GM18520 (cell line): ENCODE measurements at regions not wholly inside any gene's neighbourhood (a gene's known extent, or its start where the extent isn't known, plus 50 kb on each side); places are given as distances from the start of the nearest gene placed in this dataset.
"Not testable (repeated sequence)": the region's sequence is repeated elsewhere in the genome, so short reads cannot be mapped to it uniquely, and the experiment has no call there.

Experiments
- ATAC-seq: cut with Tn5 transposase; IDR thresholded peaks from one replicate; pipeline ENCODE4 v1.9.1; 2021; ENCODE audit not compliant: unreplicated experiment

DNA sequence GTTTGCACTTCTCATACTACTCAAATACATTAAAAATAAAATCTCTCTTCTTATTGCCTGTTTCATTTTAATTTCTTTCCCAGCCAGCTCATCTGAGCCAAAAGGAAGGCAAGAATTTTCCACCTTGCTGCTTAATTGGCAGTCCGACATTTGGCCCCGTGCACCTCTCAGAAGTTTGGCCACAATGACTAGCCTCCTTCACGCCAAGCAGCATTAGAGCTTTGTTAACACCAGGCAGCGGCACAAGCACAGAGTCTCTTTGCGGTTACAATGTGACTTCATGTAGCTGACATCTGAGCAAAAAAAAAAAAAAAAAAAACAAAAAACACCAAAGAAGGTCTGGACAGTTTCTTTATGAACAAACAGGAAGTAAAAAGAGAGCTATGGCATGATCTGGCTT, 248.9 kb downstream of the OSR1 start:
- no peak for ATAC-seq

DNA sequence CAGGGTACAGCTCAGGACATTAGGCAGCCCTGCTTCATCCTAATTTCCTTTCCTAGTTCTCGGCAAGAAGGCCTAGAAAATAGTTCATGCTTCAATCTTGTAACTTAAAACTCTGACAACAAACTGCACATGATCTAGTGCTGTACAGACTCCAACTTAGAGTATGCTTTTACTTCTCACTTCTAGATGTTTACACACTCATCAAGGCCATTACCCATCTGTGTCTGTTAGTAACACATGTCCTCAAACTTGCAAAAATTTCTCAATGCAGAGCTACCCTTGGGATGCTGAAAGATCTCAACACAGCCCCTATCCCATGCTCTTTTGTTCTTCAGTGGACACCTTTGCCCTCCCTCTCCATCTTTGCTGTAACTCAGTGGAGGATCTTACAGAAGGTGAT, 252.0 kb downstream of the OSR1 start:
- ATAC-seq = no peak

GRCh38 chr2:19104503-19104902, 253.9 kb downstream of the OSR1 start:
- ATAC-seq = no peak

- ATAC-seq = no peak
These were observed 255.6 kb downstream of the OSR1 start for GRCh38 chr2:19102696-19103423.

- no peak for ATAC-seq
These were observed 256.5 kb downstream of the OSR1 start for GRCh38 chr2:19101968-19102367.

DNA sequence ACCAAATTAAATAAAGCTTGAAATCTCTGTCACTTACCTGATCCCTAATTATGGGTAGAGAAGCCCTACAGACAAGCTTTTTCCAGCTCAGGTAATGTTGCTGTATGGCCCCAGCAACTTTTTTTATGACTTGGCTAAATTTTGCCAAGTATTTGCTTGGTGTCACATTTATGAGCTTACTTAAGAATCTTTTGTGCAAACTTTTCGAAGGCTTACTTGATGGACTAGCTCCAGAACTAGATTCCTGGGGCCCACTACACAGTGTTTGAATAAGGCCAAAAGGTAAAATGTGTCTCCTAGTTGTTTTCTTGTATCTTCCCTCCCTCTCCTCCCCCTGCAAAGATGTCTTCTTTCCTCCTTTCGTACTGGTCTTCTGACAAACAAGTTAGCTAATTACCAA, 257.9 kb downstream of the OSR1 start:
- ATAC-seq = no peak

GRCh38 chr2:19099181-19099580, 259.2 kb downstream of the OSR1 start:
- no peak for ATAC-seq

DNA sequence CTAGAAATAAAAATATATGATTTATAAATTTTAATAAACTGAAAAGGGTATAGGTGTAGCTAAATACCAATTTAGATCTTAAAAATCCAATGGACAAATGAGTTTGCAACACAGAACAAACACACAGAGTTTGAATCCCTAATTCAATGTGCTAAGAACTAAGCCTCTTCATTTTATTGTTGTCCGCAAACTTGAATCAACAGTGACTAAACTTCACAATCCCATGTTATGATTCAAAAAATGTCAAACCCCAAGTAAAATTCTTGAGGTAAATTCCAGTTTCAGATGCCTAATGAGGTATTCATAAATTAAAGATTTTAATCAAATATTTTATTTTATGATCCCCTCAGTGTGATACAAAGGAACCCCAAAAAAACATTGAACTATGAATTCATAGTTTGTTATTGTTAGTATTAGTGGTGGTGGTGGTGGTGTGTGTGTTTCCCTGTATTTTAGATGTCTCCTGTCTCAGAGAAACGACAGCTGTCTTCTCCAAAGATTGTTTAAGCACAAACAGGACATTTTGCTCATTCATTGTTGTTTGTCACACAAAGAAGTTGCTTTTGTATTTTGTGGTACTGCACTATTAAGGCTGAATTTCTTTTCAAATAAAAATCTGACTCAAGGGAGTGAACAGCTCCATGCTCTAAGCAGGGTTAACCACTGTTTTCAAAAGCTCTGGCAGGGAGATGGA, 259.8 kb downstream of the OSR1 start:
- no peak for ATAC-seq

DNA sequence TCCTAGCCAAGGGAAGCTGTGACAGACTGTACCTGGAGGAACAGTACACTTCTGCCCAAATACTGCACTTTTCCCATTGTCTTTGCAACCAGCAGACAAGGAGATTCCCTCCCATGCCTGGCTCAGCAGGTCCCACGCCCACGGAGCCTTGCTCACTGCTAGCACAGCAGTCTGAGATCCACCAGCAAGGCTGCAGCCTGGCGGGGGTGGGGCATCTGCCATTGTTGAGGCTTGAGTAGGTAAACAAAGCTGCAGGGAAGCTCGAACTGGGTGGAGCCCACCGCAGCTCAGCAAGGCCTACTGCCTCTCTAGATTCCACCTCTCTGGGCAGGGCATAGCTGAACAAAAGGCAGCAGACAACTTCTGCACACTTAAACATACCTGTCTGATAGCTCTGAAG, 268.9 kb downstream of the OSR1 start:
- ATAC-seq = not testable (repeated sequence)

DNA sequence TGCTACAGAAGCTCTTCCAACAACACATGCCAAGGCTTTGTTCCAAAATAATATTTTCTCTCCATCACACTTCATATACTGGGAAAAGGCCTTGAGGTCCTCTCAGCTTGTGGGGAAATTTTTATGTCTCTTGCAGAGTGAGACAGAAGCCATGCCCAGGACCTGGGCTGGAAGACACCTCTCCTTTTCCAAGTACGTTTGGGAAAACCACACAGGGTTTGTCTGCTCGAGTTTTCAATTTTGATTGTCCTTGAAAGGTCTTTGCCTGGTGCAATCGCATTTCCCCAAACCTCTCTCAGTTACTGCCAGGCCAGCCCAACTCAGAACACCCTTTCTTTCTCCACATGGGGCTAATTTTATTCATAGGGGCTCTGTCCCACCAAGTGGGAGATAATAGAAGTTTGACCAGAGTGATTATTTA, 272.2 kb downstream of the OSR1 start:
- no peak for ATAC-seq

- no peak for ATAC-seq
These were observed 279.7 kb downstream of the OSR1 start for GRCh38 chr2:19078709-19079108.

DNA sequence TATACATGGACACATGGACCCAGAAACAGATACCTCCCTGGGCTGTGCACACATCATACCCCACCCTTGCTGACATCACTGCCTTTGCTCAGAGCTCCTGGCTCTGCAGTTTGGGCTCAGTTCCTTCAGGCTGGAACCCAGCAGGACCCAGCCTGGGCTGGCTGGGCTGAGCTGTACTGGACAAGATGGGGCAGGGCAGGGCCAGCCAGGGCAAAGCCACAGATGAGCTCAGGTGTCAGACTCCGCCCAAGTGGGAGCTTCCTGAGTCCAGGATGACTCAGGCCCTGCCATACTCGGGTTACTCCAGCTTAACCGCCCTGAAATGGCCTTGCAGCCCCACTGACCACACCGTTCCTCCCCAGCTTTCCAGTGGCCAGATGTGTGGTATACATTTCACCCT, 284.9 kb downstream of the OSR1 start:
- ATAC-seq = no peak

- no peak for ATAC-seq
These were observed 286.3 kb downstream of the OSR1 start for GRCh38 chr2:19072161-19072560.

- ATAC-seq = no peak
These were observed 287.5 kb downstream of the OSR1 start for GRCh38 chr2:19070886-19071285.

DNA sequence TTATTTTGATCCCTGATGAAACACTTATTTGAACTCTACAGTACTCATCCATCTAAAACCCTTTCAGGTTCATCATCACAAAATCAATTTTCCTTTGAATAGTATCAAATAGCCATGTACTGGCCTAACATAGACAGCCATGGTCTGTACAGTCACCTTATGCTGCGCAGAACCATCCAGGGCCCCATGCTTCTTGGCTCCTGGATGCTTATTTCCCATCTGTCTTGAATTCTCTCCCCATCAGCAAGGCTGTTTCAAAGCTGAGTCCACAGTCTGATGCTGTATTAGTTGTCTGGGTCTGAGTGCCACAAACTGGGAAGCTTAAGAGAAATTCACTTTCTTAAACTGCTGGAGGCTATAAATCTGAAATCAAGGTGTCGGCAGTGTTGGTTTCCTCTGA, 290.2 kb downstream of the OSR1 start:
- no peak for ATAC-seq

GRCh38 chr2:19062370-19062769, 296.1 kb downstream of the OSR1 start:
- no peak for ATAC-seq

DNA sequence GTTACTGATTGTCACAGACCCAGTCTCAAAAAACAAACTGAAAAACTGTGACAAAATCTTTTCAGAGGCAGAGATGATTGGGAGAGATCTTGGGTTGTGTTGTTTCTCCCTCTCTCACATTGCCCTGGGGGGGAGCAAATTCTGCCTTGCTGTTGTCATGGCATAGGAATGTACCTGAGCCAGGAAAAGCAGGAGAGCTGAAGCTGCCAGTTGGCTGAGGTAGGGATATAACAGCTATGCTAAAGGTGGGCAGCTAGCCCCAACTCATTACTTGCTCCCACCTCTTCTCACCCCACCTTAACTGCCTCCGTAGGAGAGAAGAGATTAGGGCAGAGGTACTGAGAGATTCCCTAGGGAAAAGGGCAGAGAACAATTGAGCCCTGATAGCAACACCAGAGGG, 299.3 kb downstream of the OSR1 start:
- no peak for ATAC-seq

GRCh38 chr2:19051203-19051831, 307.1 kb downstream of the OSR1 start:
- no peak for ATAC-seq

DNA sequence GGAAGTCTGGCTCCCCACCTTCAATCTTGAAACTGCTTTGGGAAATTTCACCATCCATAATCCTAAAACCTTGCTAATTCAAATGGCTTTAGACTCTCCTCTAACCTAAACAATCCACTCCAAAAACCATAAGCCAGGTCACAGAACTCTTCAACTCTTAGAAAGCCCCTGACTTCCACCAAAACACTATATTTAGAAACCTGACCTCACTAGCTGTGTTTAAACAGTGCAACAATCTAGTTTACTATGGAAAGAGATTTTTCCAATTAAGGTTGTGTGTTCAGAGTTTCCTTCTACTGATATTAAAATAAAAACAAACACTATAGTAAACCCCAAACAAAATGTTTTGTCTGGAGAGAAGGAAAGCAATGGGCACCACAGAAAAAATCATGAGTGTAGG, 308.1 kb downstream of the OSR1 start:
- no peak for ATAC-seq

- ATAC-seq = no peak
These were observed 309.7 kb downstream of the OSR1 start for GRCh38 chr2:19048593-19049266.

DNA sequence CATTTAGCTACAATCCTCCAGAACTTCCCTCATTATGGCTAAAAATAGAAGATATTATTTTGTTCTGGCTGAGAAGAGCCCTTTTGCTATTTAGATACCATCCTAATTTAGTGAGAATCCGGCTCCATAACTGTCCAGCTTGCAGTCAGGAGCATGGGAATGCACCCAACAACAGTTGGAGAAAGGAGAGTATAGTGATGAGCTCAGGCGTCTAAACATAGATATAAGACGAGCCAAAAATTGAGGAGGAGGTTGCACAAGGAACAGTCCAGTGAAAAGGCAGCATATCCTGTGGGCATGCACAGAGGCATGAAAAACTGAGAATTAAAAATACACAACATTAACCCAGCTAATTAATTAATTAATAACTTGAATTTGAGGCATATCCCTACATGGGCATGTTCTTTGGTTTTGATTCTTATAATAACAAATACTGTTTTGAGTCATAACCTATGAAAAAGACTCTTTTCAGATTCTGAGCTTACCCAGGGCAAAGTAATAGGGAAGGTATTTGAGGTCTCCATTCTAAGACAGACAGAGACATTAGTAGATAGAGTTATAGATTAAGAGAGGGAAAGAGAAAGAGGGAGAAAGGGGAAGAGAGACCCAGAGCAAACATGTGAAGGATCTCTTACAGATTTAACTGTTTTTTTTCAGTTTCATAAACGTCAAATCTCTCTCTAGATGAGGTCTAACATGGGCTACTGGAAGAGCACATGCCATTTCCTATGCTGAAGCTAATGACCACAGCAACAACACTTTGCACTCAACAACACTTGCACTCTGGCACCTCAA, 311.2 kb downstream of the OSR1 start:
- ATAC-seq = peak; percentile 72
